ENCODE measurements at regions not wholly inside any gene's neighbourhood (a gene's known extent, or its start where the extent isn't known, plus 50 kb on each side); places are given as distances from the start of the nearest gene placed in this dataset.

DNA sequence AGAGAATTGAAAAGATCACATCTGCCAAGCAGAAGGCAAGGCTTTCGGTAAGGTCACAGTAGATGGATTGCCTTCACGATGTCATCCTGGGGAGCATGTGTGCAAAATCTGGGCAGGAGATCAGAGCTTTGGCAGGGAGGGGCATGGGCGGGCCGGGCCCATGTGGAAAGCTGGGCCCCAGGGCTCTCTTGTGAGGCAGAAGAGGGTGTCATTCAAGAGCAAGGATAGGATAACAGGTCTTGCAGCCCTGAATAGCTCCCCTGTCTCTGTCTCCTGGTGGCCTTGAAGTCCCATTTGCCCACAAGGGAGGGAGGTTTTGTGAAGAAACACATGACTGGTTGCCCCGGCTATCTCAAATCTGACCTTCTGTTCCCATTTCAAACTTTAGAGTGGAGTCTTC is 172.0 kb downstream of the OPA1 start:
- Mint-ChIP-seq H3K36me3 (ENCODE audit: insufficient read depth) (no peaks in the 10 kb centered on the region), H3K4me3 (ENCODE audit: low read depth) (no peak overlapping the region), H3K27ac (no peak overlapping the region), H3K9me3 (ENCODE audit: low read depth) (peaks cover 5% of the 10 kb centered on the region), H3K27me3 (peaks cover 4% of the 10 kb centered on the region), H3K4me1 (ENCODE audit: low read depth) (peaks cover 3% of the 10 kb centered on the region)
- TF ChIP-seq CTCF (IDR thresholded peaks at IDR 0.05; ENCODE audit: unreplicated experiment) = no peak
- DNase-seq (ENCODE audit: low spot score, unreplicated experiment) = no peak

- peaks cover 7% of the 10 kb centered on the region for H3K9me3 Mint-ChIP-seq (ENCODE audit: low read depth)
- H3K4me1 Mint-ChIP-seq (ENCODE audit: low read depth) = peaks cover 8% of the 10 kb centered on the region
- no peak overlapping the region for H3K4me3 Mint-ChIP-seq (ENCODE audit: low read depth)
- DNase-seq (ENCODE audit: low spot score, unreplicated experiment) = no peak
- no peak overlapping the region for H3K27ac Mint-ChIP-seq
- TF ChIP-seq CTCF (IDR thresholded peaks at IDR 0.05; ENCODE audit: unreplicated experiment) = no peak
- H3K27me3 Mint-ChIP-seq = peaks cover 4% of the 10 kb centered on the region
- no peaks in the 10 kb centered on the region for H3K36me3 Mint-ChIP-seq (ENCODE audit: insufficient read depth)
Measured at GRCh38 chr3:193767353-193768069, 174.5 kb downstream of the OPA1 start.

DNA sequence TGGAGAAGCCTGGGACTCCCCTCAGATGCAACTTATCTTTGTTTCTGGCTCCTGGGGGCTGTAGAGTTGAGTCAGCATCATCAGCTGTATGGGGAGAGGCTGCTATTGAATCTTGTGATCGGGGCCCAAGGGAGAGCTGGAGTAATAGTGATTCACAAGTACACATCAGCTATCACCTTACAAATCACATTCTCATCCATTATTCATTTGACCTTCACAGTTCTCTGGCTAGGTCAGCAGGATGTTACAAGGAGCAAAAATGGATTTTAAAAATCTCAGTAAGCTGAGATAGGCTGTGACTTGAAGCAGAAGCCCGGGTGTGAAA is 175.0 kb downstream of the OPA1 start:
- Mint-ChIP-seq H3K27me3 (peaks cover 4% of the 10 kb centered on the region), H3K4me1 (ENCODE audit: low read depth) (peaks cover 8% of the 10 kb centered on the region), H3K27ac (no peak overlapping the region), H3K36me3 (ENCODE audit: insufficient read depth) (no peaks in the 10 kb centered on the region), H3K9me3 (ENCODE audit: low read depth) (peaks cover 7% of the 10 kb centered on the region), H3K4me3 (ENCODE audit: low read depth) (no peak overlapping the region)
- no peak for DNase-seq (ENCODE audit: low spot score, unreplicated experiment)
- no peak for TF ChIP-seq CTCF (IDR thresholded peaks at IDR 0.05; ENCODE audit: unreplicated experiment)

- Mint-ChIP-seq H3K4me3 (ENCODE audit: low read depth) (no peak overlapping the region), H3K27me3 (peaks cover 10% of the 10 kb centered on the region), H3K9me3 (ENCODE audit: low read depth) (peaks cover 6% of the 10 kb centered on the region), H3K36me3 (ENCODE audit: insufficient read depth) (no peaks in the 10 kb centered on the region), H3K4me1 (ENCODE audit: low read depth) (peaks cover 12% of the 10 kb centered on the region), H3K27ac (no peak overlapping the region)
- no peak for TF ChIP-seq CTCF (IDR thresholded peaks at IDR 0.05; ENCODE audit: unreplicated experiment)
- no peak for DNase-seq (ENCODE audit: low spot score, unreplicated experiment)
Measured at GRCh38 chr3:193769437-193769836, 176.4 kb downstream of the OPA1 start.

- no peaks in the 10 kb centered on the region for H3K36me3 Mint-ChIP-seq (ENCODE audit: insufficient read depth)
- TF ChIP-seq CTCF (IDR thresholded peaks at IDR 0.05; ENCODE audit: unreplicated experiment) = no peak
- H3K9me3 Mint-ChIP-seq (ENCODE audit: low read depth) = peaks cover 3% of the 10 kb centered on the region
- no peak overlapping the region for H3K4me3 Mint-ChIP-seq (ENCODE audit: low read depth)
- H3K4me1 Mint-ChIP-seq (ENCODE audit: low read depth) = peaks cover 25% of the 10 kb centered on the region
- no peak for DNase-seq (ENCODE audit: low spot score, unreplicated experiment)
- H3K27ac Mint-ChIP-seq = no peak overlapping the region
- H3K27me3 Mint-ChIP-seq = peaks cover 10% of the 10 kb centered on the region
Measured at GRCh38 chr3:193771011-193771652, 178.1 kb downstream of the OPA1 start.
